HK-2 (cell line): ENCODE measurements at regions not wholly inside any gene's neighbourhood (a gene's known extent, or its start where the extent isn't known, plus 50 kb on each side); places are given as distances from the start of the nearest gene placed in this dataset.

Experiments used
- DNase-seq: peaks from one replicate; pipeline ENCODE4 v3.0.0-alpha.2; 2018; ENCODE audit not compliant: unreplicated experiment

- no peak for DNase-seq
These were observed 208.4 kb downstream of the GASK1B start for GRCh38 chr4:157964463-157964862.

GRCh38 chr4:157961229-157961990, 211.4 kb downstream of the GASK1B start:
- DNase-seq, result no peak

- DNase-seq, result no peak
These were observed 214.9 kb downstream of the GASK1B start for GRCh38 chr4:157957905-157958304.

- no peak for DNase-seq
These were observed 230.8 kb downstream of the GASK1B start for GRCh38 chr4:157942017-157942416.

GRCh38 chr4:157934151-157934550, 238.7 kb downstream of the GASK1B start:
- no peak for DNase-seq

GRCh38 chr4:157932936-157933335, 239.9 kb downstream of the GASK1B start:
- DNase-seq, result no peak

GRCh38 chr4:157929486-157929885, 243.3 kb downstream of the GASK1B start:
- no peak for DNase-seq

GRCh38 chr4:157918036-157918832, 254.6 kb downstream of the GASK1B start:
- DNase-seq, result no peak

- no peak for DNase-seq
These were observed 260.6 kb downstream of the GASK1B start for GRCh38 chr4:157912212-157912611.

GRCh38 chr4:157911662-157912061, 261.2 kb downstream of the GASK1B start:
- no peak for DNase-seq

GRCh38 chr4:157908691-157909090, 264.1 kb downstream of the GASK1B start:
- no peak for DNase-seq

- no peak for DNase-seq
These were observed 264.8 kb downstream of the GASK1B start for GRCh38 chr4:157908031-157908430.

- no peak for DNase-seq
These were observed 265.4 kb downstream of the GASK1B start for GRCh38 chr4:157907226-157907946.

- DNase-seq, result peak; percentile 8
These were observed 273.8 kb downstream of the GASK1B start for GRCh38 chr4:157898836-157899605.

GRCh38 chr4:157897855-157898370, 274.9 kb downstream of the GASK1B start:
- DNase-seq, result no peak

- DNase-seq, result no peak
These were observed 276.1 kb downstream of the GASK1B start for GRCh38 chr4:157896726-157897125.

- DNase-seq, result no peak
These were observed 277.6 kb downstream of the GASK1B start for GRCh38 chr4:157895205-157895604.

GRCh38 chr4:157889788-157890187, 283.0 kb downstream of the GASK1B start:
- no peak for DNase-seq

- no peak for DNase-seq
These were observed 284.5 kb downstream of the GASK1B start for GRCh38 chr4:157888281-157888680.

GRCh38 chr4:157887316-157887715, 285.5 kb downstream of the GASK1B start:
- no peak for DNase-seq

GRCh38 chr4:157886645-157887044, 286.2 kb downstream of the GASK1B start:
- no peak for DNase-seq
